ENCODE measurements at regions not wholly inside any gene's neighbourhood (a gene's known extent, or its start where the extent isn't known, plus 50 kb on each side); places are given as distances from the start of the nearest gene placed in this dataset.

DNA sequence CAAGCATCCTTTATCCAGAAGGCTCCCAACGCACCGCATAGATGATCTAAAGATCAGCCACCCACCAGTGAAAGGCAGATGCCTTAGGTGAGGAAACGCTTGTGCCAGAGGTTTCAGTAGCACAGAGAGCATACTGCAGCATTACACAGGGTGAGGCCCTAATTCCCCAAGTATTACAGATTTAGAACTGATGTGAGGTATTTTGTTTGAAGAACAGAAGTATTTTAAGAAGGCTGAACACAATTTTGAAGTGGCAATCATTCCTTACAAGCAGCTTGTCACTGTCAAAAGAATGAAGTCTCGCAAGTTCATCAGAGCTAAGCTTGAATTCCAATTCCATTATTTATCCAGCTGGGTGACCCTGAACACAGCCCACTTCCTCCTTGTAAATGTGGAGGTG is 70.0 kb upstream of the FAT3 start:
- H3K9me3 Mint-ChIP-seq, result peaks cover 4 to 8% (median 7%) of the 10 kb centered on the region in 3 donors
- no peaks in the 10 kb centered on the region for H3K36me3 Mint-ChIP-seq
- no peak overlapping the region for H3K4me3 Mint-ChIP-seq
- ChIA-PET POLR2A (no interaction called here), CTCF (no interaction called here)
- no peaks in the 10 kb centered on the region for H3K9me3 ChIP-seq
- no peak overlapping the region for H3K27ac Mint-ChIP-seq
- no peaks in the 10 kb centered on the region for H3K27me3 Mint-ChIP-seq
- H3K27me3 ChIP-seq (replicated peaks in 1 of 2; ENCODE audit: control insufficient read depth in 2 of 2, extremely low read depth in 1 of 2, insufficient read depth in 2 of 2, low read length in 1 of 2), result no peaks in the 10 kb centered on the region
- no peaks in the 10 kb centered on the region for H3K4me1 Mint-ChIP-seq
- WGBS (ENCODE audit: insufficient coverage), result no CpG with 5 or more reads among the region's 4 CpGs
- no peak overlapping the region for H3K27ac ChIP-seq (ENCODE audit: low read length)
- H3K4me3 ChIP-seq (ENCODE audit: control insufficient read depth in 1 of 2, extremely low read depth in 1 of 2, low read length in 1 of 2), result no peak overlapping the region
- no peaks in the 10 kb centered on the region for H3K4me1 ChIP-seq (ENCODE audit: control insufficient read depth in 1 of 2, extremely low read depth in 1 of 2, insufficient read depth in 2 of 2, low read length in 2 of 2)
- no peak for ATAC-seq (replicated peaks in 1 of 4)
- no peak for DNase-seq
- H3K36me3 ChIP-seq (ENCODE audit: control insufficient read depth in 2 of 2, extremely low read depth in 1 of 2, insufficient read depth in 1 of 2, low read length in 1 of 2), result no peaks in the 10 kb centered on the region

DNA sequence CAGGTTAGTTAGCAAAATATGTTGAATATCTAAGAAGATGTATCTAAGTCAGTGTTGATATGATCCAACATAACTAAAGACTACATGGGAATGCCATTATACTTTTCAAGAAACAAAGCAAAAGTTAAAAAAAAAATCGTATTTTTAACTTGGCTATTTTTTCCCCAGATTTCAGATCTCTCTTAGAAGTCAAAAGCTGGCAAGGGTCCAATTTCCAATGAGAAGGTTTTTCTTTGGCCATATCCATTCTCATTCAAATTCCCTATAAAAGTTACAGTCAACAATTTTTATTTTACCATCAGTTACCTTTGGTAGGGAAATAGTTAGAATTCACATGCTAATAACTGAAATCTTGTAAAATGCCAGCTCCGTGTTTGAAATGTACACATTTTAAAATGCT is 70.5 kb upstream of the FAT3 start:
- Mint-ChIP-seq H3K9me3 (peaks cover 4 to 8% (median 7%) of the 10 kb centered on the region in 3 donors), H3K4me1 (no peaks in the 10 kb centered on the region), H3K36me3 (no peaks in the 10 kb centered on the region), H3K27me3 (no peaks in the 10 kb centered on the region), H3K27ac (no peak overlapping the region), H3K4me3 (no peak overlapping the region)
- no peaks in the 10 kb centered on the region for H3K27me3 ChIP-seq (replicated peaks in 1 of 2; ENCODE audit: control insufficient read depth in 2 of 2, extremely low read depth in 1 of 2, insufficient read depth in 2 of 2, low read length in 1 of 2)
- DNase-seq, result no peak
- no peak for ATAC-seq (replicated peaks in 1 of 4)
- no peaks in the 10 kb centered on the region for H3K9me3 ChIP-seq
- CTCF ChIA-PET, result no interaction called here
- no peak overlapping the region for H3K4me3 ChIP-seq (ENCODE audit: control insufficient read depth in 1 of 2, extremely low read depth in 1 of 2, low read length in 1 of 2)
- no CpG with 5 or more reads among the region's 2 CpGs for WGBS (ENCODE audit: insufficient coverage)
- no peaks in the 10 kb centered on the region for H3K4me1 ChIP-seq (ENCODE audit: control insufficient read depth in 1 of 2, extremely low read depth in 1 of 2, insufficient read depth in 2 of 2, low read length in 2 of 2)
- no peak overlapping the region for H3K27ac ChIP-seq (ENCODE audit: low read length)
- POLR2A ChIA-PET, result no interaction called here
- H3K36me3 ChIP-seq (ENCODE audit: control insufficient read depth in 2 of 2, extremely low read depth in 1 of 2, insufficient read depth in 1 of 2, low read length in 1 of 2), result no peaks in the 10 kb centered on the region

GRCh38 chr11:92153542-92153941 is 71.1 kb upstream of the FAT3 start:
- no peak for ATAC-seq (replicated peaks in 1 of 4)
- H3K27ac Mint-ChIP-seq, result no peak overlapping the region
- no peaks in the 10 kb centered on the region for H3K27me3 Mint-ChIP-seq
- CTCF ChIA-PET, result no interaction called here
- no peak overlapping the region for H3K4me3 ChIP-seq (ENCODE audit: control insufficient read depth in 1 of 2, extremely low read depth in 1 of 2, low read length in 1 of 2)
- H3K36me3 ChIP-seq (ENCODE audit: control insufficient read depth in 2 of 2, extremely low read depth in 1 of 2, insufficient read depth in 1 of 2, low read length in 1 of 2), result no peaks in the 10 kb centered on the region
- POLR2A ChIA-PET, result no interaction called here
- H3K36me3 Mint-ChIP-seq, result no peaks in the 10 kb centered on the region
- H3K27me3 ChIP-seq (replicated peaks in 1 of 2; ENCODE audit: control insufficient read depth in 2 of 2, extremely low read depth in 1 of 2, insufficient read depth in 2 of 2, low read length in 1 of 2), result no peaks in the 10 kb centered on the region
- 56% methylated on average over 1 of the region's 2 CpGs for WGBS (ENCODE audit: insufficient coverage)
- DNase-seq, result no peak
- no peaks in the 10 kb centered on the region for H3K4me1 Mint-ChIP-seq
- H3K4me1 ChIP-seq (ENCODE audit: control insufficient read depth in 1 of 2, extremely low read depth in 1 of 2, insufficient read depth in 2 of 2, low read length in 2 of 2), result no peaks in the 10 kb centered on the region
- peaks cover 4 to 8% (median 7%) of the 10 kb centered on the region in 3 donors for H3K9me3 Mint-ChIP-seq
- H3K9me3 ChIP-seq, result no peaks in the 10 kb centered on the region
- no peak overlapping the region for H3K4me3 Mint-ChIP-seq
- H3K27ac ChIP-seq (ENCODE audit: low read length), result no peak overlapping the region

DNA sequence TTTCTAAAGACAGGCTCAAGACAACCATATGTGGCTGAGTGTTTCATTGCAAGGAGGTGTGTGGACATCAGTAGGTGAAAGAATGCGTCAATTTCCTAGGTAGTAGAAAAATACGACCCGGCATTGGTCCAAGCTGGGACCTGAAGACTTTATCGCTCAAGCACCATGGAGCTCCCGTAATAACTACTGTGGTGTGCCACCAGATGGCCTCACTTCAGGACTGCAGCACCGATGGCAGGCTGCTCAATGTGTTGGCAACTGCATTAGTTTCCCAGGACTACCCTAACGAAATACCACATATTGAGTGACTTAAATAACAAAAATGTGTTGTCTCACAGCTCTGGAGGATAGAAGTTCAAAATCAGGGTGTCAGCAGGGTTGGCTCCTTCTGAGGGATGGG is 72.4 kb upstream of the FAT3 start:
- no peak for ATAC-seq (replicated peaks in 1 of 4)
- H3K4me3 Mint-ChIP-seq, result no peak overlapping the region
- H3K27me3 Mint-ChIP-seq, result no peaks in the 10 kb centered on the region
- no peak overlapping the region for H3K27ac Mint-ChIP-seq
- peaks cover 4 to 8% (median 7%) of the 10 kb centered on the region in 3 donors for H3K9me3 Mint-ChIP-seq
- ChIA-PET CTCF (no interaction called here), POLR2A (no interaction called here)
- Histone ChIP-seq H3K27ac (ENCODE audit: low read length) (no peak overlapping the region), H3K4me1 (ENCODE audit: control insufficient read depth in 1 of 2, extremely low read depth in 1 of 2, insufficient read depth in 2 of 2, low read length in 2 of 2) (no peaks in the 10 kb centered on the region), H3K4me3 (ENCODE audit: control insufficient read depth in 1 of 2, extremely low read depth in 1 of 2, low read length in 1 of 2) (no peak overlapping the region), H3K27me3 (replicated peaks in 1 of 2; ENCODE audit: control insufficient read depth in 2 of 2, extremely low read depth in 1 of 2, insufficient read depth in 2 of 2, low read length in 1 of 2) (no peaks in the 10 kb centered on the region), H3K36me3 (ENCODE audit: control insufficient read depth in 2 of 2, extremely low read depth in 1 of 2, insufficient read depth in 1 of 2, low read length in 1 of 2) (no peaks in the 10 kb centered on the region), H3K9me3 (no peaks in the 10 kb centered on the region)
- no peaks in the 10 kb centered on the region for H3K36me3 Mint-ChIP-seq
- 70% methylated on average over 5 of the region's 7 CpGs for WGBS (ENCODE audit: insufficient coverage)
- no peaks in the 10 kb centered on the region for H3K4me1 Mint-ChIP-seq
- no peak for DNase-seq

GRCh38 chr11:92149996-92150395 is 74.6 kb upstream of the FAT3 start:
- POLR2A ChIA-PET, result no interaction called here
- no peaks in the 10 kb centered on the region for H3K36me3 Mint-ChIP-seq
- Histone ChIP-seq H3K27ac (ENCODE audit: low read length) (no peak overlapping the region), H3K4me3 (ENCODE audit: control insufficient read depth in 1 of 2, extremely low read depth in 1 of 2, low read length in 1 of 2) (no peak overlapping the region), H3K4me1 (ENCODE audit: control insufficient read depth in 1 of 2, extremely low read depth in 1 of 2, insufficient read depth in 2 of 2, low read length in 2 of 2) (no peaks in the 10 kb centered on the region), H3K36me3 (ENCODE audit: control insufficient read depth in 2 of 2, extremely low read depth in 1 of 2, insufficient read depth in 1 of 2, low read length in 1 of 2) (no peaks in the 10 kb centered on the region), H3K9me3 (no peaks in the 10 kb centered on the region), H3K27me3 (replicated peaks in 1 of 2; ENCODE audit: control insufficient read depth in 2 of 2, extremely low read depth in 1 of 2, insufficient read depth in 2 of 2, low read length in 1 of 2) (no peaks in the 10 kb centered on the region)
- H3K27me3 Mint-ChIP-seq, result no peaks in the 10 kb centered on the region
- 7% methylated on average over 2 of the region's 2 CpGs for WGBS (ENCODE audit: insufficient coverage)
- no peak overlapping the region for H3K4me3 Mint-ChIP-seq
- H3K27ac Mint-ChIP-seq, result no peak overlapping the region
- CTCF ChIA-PET, result no interaction called here
- no peak for DNase-seq
- no peak for ATAC-seq (replicated peaks in 1 of 4)
- peaks cover 7 to 8% (median 7%) of the 10 kb centered on the region in 3 donors for H3K9me3 Mint-ChIP-seq
- no peaks in the 10 kb centered on the region for H3K4me1 Mint-ChIP-seq

GRCh38 chr11:92141725-92142124 is 82.9 kb upstream of the FAT3 start:
- Histone ChIP-seq H3K4me1 (ENCODE audit: control insufficient read depth in 1 of 2, extremely low read depth in 1 of 2, insufficient read depth in 2 of 2, low read length in 2 of 2) (no peaks in the 10 kb centered on the region), H3K9me3 (no peaks in the 10 kb centered on the region), H3K4me3 (ENCODE audit: control insufficient read depth in 1 of 2, extremely low read depth in 1 of 2, low read length in 1 of 2) (no peak overlapping the region), H3K36me3 (ENCODE audit: control insufficient read depth in 2 of 2, extremely low read depth in 1 of 2, insufficient read depth in 1 of 2, low read length in 1 of 2) (no peaks in the 10 kb centered on the region), H3K27me3 (replicated peaks in 1 of 2; ENCODE audit: control insufficient read depth in 2 of 2, extremely low read depth in 1 of 2, insufficient read depth in 2 of 2, low read length in 1 of 2) (no peaks in the 10 kb centered on the region), H3K27ac (ENCODE audit: low read length) (no peak overlapping the region)
- ChIA-PET CTCF (no interaction called here), POLR2A (no interaction called here)
- H3K9me3 Mint-ChIP-seq, result peaks cover 2 to 15% (median 13%) of the 10 kb centered on the region in 3 donors
- no peak overlapping the region for H3K27ac Mint-ChIP-seq
- ATAC-seq (replicated peaks in 1 of 4) (no peak), DNase-seq (no peak)
- H3K27me3 Mint-ChIP-seq, result no peaks in the 10 kb centered on the region
- no peaks in the 10 kb centered on the region for H3K36me3 Mint-ChIP-seq
- no peaks in the 10 kb centered on the region for H3K4me1 Mint-ChIP-seq
- H3K4me3 Mint-ChIP-seq, result no peak overlapping the region

DNA sequence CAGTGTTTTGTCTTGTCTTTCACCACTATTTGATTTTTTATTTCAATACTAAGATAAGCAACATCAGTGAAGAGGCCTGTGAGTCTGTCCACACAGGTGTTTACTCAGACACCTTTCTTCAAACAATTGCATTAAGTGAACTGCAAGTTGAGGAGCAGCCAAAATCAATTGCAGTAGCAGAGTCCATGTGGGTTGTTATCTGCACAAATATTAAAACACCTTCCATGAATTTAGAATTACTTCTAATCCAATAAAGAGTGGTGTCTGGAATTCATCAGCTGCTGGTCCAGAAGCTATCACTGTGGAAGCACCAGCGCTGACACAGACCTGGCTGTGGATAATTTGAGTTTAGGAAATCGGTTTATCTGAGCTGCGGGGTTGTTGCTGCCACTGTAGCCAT is 83.5 kb upstream of the FAT3 start:
- no CpG with 5 or more reads among the region's 3 CpGs for WGBS (ENCODE audit: insufficient coverage)
- ATAC-seq (replicated peaks in 1 of 4), result no peak

More for the DNA sequence above, 83.5 kb upstream of the FAT3 start:
- H3K27me3 Mint-ChIP-seq, result no peaks in the 10 kb centered on the region
- Histone ChIP-seq H3K36me3 (ENCODE audit: control insufficient read depth in 2 of 2, extremely low read depth in 1 of 2, insufficient read depth in 1 of 2, low read length in 1 of 2) (no peaks in the 10 kb centered on the region), H3K9me3 (no peaks in the 10 kb centered on the region), H3K4me3 (ENCODE audit: control insufficient read depth in 1 of 2, extremely low read depth in 1 of 2, low read length in 1 of 2) (no peak overlapping the region), H3K4me1 (ENCODE audit: control insufficient read depth in 1 of 2, extremely low read depth in 1 of 2, insufficient read depth in 2 of 2, low read length in 2 of 2) (no peaks in the 10 kb centered on the region), H3K27ac (ENCODE audit: low read length) (no peak overlapping the region), H3K27me3 (replicated peaks in 1 of 2; ENCODE audit: control insufficient read depth in 2 of 2, extremely low read depth in 1 of 2, insufficient read depth in 2 of 2, low read length in 1 of 2) (no peaks in the 10 kb centered on the region)
- no peaks in the 10 kb centered on the region for H3K36me3 Mint-ChIP-seq
- ChIA-PET POLR2A (no interaction called here), CTCF (no interaction called here)
- no peaks in the 10 kb centered on the region for H3K4me1 Mint-ChIP-seq
- H3K4me3 Mint-ChIP-seq, result no peak overlapping the region
- no peak overlapping the region for H3K27ac Mint-ChIP-seq
- no peak for DNase-seq
- peaks cover 2 to 15% (median 13%) of the 10 kb centered on the region in 3 donors for H3K9me3 Mint-ChIP-seq
